ENCODE measurements at regions not wholly inside any gene's neighbourhood (a gene's known extent, or its start where the extent isn't known, plus 50 kb on each side); places are given as distances from the start of the nearest gene placed in this dataset.

DNA sequence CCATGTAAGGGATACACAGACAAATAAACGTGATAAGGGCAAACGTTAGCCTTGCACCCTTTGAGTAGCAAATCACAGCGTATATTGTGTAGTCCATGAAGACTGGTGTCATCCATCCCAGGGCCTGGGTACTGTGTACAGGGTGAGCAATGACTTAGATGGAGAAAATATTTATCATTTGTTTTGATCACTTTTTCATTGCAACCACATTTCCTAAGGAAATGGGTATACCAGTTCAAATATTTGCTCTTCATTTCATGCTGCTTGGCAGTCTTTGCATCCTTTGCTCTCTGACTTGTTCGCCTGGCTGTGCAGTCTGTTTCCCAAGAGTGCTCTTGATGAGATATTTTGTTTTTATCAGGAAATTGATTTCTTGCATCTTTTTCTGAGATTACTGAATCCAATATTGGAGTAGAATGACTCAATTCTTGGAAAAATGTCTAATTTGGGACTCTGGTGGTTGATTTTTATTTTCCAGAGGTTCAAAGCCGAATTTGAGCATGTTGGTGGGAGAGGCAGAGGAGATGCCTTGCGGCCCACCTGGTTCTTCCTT is 424.6 kb upstream of the SEMA6D start:
- no peak for DNase-seq

DNA sequence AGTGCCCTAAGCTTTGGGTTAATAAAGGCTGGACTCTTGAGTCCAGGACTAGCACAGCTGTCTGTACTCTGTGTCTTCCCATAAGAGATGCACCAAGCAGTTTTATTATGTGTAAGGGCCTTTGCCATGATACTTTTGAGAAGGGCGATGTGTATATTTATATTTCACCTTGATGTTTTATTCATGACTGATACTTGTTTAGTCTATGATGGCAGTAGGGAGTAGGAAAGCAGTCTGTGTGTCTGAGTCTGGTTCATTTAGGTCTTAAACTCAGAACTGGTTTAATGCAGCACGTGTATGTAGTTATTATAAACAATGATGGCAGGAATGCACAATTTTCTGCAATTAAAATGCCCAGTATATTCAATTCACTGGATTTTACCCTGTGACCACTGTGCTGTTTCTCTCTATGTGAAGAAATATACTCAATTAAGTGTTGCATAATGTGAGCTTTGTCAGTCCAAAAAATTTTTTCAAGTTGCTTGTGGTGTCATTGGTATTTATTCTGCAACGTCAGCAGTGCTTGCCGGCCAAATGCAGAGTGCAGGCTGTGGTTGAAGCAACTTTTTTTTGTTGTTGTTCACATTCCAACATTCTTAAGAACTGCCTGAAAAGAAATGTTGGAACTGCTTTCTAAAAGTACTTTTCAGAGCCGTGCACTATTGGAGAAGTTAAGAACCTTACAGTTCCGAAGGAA is 423.7 kb upstream of the SEMA6D start:
- DNase-seq: no peak

DNA sequence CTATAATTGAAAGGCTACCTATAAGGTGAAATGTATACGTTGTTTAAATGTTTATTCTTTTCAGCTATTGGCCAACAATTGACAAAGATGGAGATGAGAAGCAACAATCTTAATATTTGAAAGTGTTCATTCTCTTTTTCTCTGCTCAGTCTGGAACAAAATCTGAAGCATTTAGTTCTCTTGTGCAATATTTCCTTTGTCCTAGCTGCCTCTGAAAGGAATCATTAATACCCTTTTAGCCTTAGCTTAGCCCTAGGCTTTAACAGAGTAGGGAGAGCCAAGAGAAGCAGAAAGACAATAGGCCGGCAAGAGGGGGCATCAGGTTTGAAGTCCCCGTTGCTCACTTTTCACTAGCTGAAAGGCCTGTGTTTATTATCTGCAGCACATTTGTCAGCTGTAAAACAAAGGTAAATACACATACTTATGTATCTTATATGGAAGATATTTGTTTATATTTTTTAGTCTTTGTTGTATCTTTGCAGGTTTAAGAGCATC is 422.5 kb upstream of the SEMA6D start:
- no peak for DNase-seq

DNA sequence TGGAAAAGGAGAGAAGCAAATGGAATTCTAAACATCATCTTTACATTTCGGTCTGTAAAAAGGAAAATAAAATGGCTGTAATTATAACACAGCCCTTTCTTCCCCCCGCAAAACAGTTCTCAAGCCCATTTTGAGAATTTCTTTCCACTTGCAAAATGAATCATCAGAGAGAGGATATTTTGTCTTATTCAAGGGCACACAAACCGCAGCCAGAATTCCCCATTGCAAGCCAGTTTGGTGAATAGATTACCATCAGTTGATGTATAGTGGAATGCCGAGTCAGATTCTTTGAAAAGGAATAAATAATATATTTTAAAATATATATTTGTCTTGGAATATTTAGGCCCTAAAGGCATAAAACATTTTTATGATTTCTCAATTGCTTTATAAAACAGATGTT is 420.4 kb upstream of the SEMA6D start:
- DNase-seq: no peak

DNA sequence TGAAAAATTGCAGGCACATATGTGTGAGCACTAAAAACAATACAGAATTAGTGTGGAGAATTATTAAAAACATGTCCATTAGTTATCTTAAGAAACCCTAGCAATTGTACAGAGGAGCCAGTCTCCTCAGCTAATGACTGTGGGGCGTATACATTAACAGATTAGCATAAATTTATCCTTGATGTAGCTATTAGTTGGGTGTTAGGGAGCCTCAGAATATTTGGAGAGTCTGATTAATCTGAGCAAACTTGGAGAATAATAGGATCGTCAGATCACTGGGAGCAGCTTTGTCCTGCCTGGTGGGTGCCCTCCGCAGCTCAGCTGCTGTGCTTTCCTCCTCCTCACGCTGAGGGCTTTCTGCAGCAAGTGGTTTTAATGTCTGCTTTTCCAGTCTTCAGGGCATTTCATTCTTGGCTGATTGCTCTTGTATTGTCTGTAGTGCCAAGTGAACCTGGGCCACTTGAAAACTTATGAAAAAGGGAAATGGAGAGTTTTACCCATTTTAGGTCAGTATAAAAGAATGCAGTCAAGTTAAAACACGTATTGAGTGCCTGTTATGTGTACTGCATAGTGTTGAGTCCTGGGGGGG is 417.4 kb upstream of the SEMA6D start:
- no peak for DNase-seq

DNA sequence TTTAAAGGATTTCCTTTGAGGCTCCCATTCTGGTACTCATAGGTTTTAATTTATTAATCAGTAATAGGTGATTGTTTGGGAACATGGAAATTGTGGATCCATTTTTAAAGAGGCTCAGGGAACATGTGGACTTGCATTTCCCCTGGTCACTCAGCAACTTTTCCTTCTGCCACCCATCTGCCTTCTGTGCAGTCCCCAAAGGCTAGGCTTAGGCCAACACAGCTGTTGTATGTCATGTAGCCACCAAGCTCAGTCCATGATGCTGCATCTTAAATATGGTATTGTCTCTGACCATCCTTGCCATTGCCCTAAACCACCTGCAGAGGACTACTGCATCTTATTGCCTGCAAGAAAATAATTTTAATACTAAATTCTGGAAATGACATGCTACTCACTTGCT is 416.7 kb upstream of the SEMA6D start:
- no peak for DNase-seq

DNA sequence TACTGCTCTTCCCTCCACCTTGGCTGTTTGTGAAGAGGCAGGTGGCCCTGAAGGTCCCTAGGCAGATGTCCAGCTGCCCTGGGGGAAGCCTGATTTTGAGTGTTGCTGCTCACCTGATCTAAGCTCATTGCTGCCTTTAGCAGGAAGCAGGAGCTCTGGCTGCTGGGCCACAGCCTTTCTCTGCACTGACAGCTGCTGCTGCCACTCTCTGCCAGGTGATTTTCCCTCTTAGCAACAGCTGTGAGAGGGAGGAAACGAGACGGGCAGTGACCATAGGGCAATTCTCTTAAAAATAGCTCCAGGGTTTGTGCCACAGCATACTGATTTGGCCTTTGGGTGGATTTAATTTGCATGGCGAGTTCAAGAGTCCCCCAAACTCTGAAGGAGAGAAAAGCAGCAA is 415.8 kb upstream of the SEMA6D start:
- peak; percentile 86 for DNase-seq

DNA sequence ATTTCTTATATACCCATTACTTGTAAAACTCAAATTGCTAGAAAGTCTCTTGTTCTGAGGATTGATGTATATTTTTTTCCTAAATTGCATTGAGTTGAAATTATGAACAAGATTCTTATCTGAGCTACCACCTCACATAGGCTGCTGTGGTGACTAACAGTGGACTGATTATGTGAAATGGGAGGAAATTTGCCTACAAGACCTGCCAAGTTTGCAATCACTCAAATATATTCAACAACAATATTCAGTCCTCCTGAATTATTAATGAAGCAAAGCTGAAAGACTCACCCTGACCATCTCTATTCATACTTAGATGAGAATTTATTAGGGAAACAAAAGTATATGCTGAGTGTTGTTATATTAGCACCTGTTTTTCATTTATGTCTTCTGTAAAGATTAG is 412.6 kb upstream of the SEMA6D start:
- no peak for DNase-seq

DNA sequence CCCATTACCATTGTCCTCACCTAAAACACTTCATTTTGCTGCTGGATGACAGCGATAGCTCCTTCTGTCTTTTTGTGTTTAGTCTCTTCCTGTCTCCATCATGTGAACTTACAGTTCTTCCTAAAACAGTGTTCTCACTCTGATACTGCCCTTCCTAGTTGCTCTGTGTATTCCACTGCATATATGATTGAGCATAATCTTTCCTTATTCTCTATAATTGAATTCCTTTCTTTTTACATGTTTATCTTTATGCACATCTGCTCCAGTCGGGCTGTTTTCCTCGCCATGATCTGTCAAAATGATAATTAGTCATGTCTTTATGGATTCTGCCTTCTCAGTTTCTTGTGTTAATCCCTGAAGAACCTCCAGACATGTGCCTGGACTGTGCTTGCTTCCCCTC is 405.1 kb upstream of the SEMA6D start:
- DNase-seq: no peak

DNA sequence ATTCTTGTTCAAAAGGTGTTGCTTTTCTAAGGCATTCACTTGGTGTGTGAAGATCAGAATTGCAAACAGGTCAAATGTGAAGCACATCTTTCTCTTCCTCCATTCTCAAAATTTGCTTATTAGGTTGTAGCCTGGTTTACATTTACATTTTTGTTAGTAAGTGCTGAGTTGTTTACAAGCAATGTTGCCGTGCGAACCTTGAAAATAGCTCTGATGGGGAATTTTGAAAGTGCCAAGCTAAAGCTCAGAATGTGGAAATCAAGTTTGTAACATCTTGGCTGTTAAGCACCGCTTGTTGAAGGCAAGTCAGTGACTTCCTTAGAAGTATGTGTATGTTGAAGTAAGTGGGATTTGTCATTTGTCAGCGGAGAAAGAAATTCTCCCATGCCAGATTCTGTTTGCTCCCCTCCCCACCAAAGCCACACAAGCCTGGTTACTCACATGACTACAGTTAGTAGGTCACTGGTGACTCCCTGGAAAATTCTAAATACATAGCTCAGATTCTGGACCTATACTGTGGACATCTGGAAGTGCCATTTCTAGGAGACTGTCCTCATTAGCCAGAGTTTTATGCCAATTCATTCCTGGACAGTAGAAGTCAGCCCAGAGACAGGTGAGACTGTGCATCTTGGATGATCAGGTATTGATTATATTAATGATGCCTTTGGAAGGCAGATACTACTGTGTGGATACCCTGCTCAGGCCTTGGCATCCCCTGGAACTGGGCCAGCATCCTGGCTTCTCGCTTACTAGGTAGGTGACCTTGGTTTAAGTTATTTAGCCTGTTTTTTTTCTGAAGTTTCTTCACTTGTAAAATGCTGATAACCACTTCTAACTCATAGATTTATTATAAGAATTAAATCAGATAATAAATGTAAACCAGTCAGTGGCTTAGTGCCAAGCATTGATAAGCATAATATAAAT is 390.6 kb upstream of the SEMA6D start:
- no peak for DNase-seq

DNA sequence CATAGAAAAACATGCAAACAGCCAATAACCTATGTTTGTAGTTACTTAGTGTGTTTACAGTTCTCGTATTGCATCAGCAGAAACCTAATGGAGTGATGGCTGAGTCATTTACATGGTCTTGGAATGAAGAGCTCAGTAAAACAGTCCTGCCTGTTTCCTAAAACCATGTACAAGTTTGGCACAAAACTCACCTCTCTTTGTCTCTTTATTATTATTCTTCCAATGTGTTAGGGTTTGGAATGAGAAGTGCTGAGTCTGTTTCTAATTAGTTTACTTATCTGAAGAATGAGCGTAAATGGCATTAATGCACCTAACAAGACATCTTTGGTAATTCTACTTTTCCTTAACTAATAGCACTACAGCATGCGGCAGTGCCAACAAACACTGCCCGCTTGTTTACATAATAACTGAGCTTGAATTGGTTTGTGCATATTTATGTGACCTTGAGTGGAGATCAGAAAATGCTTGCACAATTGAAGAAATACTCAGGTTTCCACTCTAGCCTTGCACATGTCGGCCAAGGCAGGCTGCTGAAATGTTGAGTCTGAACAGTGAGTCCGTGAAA is 385.4 kb upstream of the SEMA6D start:
- DNase-seq: peak; percentile 60

DNA sequence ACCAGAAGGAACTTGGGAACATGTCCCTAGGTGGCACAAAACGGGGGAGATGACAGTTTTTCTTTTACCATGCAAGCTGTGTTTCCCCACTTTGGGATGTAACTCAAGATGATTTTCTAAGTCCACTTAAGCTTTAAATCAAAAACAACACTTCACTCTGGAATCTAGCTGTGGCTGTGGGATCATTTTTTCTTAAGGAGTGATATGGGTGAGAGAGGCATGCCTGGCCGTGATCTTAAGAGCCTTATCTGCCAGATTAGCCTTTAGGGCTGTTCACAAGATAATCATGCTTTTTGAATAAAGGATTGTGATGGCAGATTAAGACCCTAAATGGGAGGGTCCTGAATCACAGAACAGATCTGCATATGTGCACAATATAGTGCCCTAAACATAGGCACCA is 384.8 kb upstream of the SEMA6D start:
- DNase-seq: no peak

DNA sequence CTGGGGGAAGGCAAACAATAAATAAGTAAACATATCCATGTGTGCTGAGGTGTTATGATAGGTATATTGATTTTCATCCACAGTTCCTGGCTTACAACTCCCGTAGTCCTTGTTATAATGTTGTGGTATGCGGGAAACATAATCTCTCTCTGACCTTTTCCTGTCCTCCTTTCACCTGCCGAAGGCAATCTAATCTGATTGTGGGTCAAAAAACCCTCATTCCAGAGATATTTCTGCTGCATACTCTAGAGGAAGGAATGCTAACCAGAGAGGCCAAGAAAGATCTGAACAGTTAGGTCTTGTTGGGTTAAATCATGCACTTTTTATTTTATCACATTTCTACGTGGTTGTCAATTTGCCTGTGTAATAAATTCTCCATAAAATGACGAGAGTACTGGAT is 383.6 kb upstream of the SEMA6D start:
- no peak for DNase-seq

DNA sequence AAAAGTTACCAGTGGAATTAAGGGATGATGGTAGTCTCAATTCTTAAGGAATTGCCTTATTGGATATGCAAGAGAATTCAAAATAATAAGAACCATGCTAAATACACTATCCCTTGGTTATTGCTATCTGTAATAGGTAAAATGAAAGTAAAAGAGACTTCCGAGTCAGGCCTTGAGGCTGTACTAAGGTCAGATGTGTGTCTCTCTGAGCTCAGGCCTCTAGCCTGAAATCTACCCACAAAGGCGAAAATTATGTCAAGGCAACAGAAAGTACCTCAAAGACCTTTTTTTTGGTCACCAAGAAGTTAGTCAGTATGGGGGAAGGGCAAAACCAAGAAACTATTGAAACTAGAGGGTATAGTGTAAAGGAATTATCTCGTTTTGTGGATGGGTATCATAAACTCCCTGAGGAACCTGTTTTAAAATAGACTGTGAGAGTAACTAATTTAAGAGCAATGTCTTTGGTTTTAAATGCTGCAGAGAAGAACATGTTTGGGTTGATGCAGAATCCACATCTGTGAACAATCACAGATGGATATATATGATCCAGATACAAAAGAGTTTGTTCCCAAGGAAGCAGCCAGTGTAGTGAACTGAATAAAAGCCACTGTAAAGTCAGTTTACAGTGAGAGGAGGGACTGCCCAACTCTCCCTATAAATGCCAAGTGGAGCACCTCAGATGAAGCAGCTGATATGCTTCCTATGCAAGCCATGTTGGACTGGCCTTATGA is 382.3 kb upstream of the SEMA6D start:
- no peak for DNase-seq

DNA sequence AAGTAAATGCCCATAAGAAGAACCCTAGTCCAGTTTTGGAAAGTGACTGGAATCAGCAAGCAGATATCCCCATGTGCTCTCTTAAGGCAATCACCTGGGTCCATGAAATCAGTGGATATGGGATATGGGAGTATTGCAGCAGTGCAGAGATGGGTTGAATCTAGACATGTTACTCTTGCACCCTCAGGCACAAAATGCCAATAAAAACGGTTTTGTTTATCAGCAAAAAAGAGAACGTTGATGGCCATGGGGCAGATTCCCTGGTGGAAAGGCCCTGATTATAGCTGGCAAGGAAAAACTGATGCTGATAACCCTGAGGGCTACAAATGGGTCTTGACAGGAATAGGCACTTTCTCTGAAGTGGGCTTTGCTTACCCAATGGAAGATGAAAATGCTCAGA is 380.2 kb upstream of the SEMA6D start:
- no peak for DNase-seq

DNA sequence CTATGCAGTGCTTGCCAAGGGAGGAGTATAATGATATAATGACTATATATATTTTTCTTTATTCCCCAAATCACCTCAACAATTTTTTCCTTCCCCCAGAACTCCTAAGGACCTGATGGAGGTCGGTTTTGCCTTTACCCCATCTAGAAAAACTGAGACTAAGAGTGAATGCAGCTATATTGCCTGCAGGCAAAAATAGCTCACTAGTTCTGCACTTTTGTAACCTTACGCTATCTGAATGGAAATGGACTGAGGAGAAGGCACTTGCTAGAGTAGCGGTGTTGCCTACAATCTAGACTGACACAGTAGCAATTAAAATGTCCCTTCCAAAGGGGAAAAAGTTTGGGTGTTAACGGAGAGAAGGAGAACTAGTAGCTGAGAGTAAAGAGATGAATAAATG is 379.5 kb upstream of the SEMA6D start:
- no peak for DNase-seq

DNA sequence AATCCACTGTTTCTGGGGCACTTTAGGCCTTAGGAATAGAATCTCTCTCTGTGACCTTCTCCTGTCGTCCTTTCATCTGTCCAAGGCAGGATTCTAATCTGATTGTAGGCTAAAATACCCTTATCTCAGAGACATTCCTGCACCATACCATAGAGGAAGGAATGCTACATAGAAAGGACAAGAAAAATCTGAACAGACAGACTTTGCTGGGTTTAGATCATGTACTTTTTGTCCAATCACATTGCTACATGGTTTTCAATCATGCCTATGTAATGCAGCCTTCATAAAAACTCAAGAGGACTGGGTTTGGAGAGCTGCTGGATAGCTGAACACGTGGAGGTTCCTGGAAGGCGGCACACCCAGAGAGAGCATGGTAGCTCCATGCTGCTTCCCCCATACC is 378.5 kb upstream of the SEMA6D start:
- DNase-seq: no peak

DNA sequence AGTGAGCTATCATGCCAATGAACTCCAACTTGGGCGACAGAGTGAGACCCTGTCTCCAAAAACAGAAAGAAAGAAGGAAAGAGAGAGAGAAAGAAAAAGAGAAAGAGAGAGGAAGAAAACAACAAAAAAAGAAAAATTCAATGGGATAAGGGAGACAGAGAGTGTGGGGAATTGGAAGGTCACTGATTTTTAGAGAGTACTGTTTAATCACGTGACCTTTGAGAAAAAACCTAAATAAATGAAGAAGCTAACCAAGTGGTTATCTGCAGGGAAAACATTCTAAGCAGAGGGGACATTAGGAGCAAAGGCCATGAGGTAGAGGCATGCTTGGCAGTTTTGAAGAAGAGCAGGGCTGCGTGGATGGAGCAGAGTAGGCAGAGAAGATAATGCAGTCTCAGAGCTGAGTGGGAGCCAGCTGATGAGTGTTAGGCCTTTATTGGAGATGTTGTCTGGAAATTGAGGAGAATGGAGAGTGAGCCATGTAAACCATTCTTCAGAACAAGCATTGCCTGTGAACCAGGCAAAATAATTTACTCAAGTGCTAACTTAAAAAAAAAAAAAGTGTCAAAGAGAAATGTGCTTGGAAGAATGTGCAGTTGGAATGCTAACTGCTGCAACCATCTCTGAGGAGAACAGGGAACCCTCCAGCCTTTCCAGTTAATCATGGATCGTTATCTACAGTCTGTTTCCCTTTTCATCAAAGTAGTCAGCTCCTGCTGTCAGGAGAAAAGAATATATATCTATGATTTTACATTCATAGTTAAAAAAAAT is 377.3 kb upstream of the SEMA6D start:
- no peak for DNase-seq

DNA sequence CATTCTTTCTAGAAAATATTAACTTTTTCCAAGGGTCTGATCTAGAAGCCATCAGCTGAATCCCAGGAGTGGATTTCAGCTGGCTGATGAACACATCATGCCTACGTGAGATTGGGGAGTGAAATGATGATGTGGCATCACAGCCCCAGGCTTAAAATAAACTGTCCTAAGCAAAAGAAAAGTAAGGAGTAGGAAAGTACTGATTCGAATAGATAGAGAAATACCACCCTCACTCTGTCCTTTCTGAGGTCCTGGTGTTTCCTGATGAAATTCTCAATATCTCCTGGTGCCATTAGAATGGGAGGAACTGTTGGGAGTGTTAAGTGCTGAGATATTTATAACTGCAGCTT is 376.8 kb upstream of the SEMA6D start:
- DNase-seq: no peak

DNA sequence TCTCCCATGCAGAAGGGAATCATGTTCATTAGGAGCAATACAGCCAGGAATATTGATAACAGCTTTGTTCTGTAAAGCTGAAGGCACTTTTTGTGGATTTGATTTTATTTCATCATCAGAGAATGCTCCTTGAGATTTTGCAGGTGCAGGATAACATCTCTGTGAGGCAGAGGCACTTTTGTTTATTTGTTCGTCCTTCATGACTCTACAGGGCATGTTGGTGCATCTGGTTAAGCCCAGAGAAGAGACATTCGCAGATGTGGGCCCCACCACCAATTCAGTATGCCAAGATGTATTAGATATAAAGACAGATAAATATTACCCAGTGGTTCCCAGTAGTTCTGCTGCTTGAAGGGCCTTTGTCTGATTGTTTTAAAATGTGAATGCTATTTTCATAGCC is 368.1 kb upstream of the SEMA6D start:
- no peak for DNase-seq

DNA sequence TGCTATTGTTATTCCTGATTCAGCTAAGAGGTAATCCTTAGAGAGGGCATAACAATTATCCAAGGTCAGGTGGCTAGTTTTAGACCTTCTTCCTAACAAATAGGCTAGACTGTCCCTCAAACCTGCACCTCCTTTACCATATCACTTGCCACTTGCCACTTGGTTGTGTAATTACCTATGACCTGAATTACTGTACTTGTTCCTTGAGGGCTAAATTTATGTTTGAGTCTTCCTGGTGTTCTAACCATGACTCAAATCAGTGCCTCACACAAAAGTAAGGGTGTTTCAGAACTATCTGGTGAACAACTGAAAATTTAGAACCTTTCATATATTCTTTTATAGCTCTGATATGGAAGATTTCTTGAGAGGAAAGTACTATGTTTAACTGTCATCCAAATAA is 365.8 kb upstream of the SEMA6D start:
- DNase-seq: no peak

DNA sequence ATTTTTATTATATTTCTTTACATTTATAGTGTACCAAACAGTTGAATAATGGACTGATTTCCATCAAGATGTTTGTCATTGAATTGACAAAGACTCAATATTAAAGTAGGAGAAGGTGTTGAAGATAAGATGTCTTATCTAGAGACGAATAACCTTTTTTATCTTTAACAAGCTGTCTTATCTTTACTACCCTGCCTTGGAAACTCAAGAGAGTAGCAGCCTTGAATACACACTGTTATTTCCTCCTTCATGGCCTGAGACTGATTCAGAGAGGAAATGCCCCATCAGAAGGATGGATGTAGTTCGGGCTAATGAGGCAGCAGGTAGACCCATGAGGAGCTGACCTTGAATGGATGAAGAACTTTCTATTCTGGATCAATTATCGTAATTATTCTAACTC is 365.1 kb upstream of the SEMA6D start:
- no peak for DNase-seq
